ENCODE measurements at regions not wholly inside any gene's neighbourhood (a gene's known extent, or its start where the extent isn't known, plus 50 kb on each side); places are given as distances from the start of the nearest gene placed in this dataset.

DNA sequence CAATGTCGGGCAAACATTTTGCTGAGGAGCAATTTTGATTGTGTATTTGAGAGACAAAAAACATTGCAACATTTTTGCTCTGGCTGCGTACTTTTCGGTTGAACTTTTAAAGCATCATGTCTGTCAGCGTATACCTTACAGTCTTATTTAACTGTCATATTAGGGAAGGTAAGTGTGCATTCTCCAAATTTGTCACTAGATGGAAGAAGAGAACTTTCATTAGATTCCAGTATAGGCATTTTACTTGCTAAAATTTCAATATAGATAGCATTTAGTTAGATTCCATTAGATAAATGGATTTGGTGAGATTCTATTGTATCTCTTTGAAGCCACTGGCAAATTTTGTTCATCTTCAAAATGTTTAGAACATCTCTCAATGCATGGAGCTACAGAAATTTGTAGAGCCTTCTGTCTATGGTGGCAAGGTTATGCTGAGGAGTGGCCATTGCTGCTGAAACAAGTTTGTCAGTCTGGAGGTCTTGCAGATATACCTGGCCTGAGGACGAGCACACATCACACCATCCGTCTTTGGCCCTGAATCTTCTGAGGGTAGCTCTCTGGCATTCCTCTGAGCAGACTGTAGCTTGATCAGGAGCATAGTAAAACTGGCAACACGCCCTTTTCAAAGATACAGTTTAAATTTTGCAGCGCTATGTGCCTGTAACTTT lies 437.5 kb upstream of the MBL2 start:
- TF ChIP-seq CTCF (IDR thresholded peaks at IDR 0.05) (no peak), POLR2AphosphoS5 (IDR thresholded peaks at IDR 0.05) (no peak)

All from gastroesophageal sphincter (tissue), 3 donors.